ENCODE measurements at regions not wholly inside any gene's neighbourhood (a gene's known extent, or its start where the extent isn't known, plus 50 kb on each side); places are given as distances from the start of the nearest gene placed in this dataset.

- DNase-seq (ENCODE audit: low read depth in 2 of 2) = no peak
Measured at GRCh38 chr1:168387781-168388760, 107.4 kb downstream of the TBX19 start.

DNA sequence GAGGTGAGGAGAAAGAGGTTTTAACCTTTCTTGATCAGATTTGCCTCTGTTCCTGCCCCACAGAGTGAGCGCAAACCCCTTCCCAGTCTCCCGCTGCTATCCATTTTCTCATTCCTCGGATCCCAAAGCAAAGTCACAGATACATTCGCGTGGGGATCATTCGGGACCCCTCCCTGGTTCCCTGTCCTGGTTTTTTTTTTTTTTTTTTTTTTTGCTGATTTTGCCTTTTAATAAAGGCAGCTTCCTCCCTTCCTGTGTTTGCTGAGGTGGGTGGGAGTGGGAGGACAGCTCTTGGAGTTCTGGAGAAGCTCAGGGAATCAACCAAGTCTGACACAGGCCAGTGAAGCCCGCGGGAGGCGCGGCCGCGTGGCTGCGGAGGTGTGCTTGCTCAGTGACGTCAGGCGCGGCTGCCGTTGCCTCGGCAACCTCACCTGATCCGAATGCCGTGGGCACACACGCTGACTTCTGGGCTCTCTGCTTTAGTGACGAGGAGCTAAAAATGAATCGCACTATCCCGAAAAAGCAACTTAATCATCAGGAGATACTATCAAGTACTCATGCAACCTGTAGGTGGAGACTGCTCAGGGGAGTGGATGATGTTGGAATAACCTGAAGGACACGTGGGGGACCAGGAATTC, 106.4 kb downstream of the TBX19 start:
- DNase-seq (ENCODE audit: low read depth in 2 of 2) = peak; percentile 34 to 58

DNA sequence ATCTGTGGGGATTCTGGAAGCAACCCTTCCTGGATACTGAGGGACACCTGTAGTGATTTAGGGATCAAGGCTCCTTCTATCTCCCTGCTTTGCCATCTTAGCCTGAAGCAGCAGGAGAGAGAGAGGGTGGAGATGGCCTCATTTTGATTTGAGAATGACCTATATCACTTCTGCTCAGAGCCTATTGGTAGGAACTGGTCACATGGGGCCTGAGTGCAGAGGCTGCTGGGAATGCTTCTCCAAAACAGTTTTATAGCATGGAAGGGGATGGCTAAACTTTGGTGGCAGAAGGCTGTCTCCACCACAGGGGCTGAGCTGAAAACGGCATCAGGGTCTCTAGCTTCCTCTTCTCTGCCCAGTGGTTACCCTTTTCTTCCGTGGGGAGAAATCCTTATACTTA, 105.8 kb downstream of the TBX19 start:
- no peak for DNase-seq (ENCODE audit: low read depth in 2 of 2)

GRCh38 chr1:168381850-168382249, 101.2 kb downstream of the TBX19 start:
- DNase-seq (ENCODE audit: low read depth in 2 of 2) = no peak

DNA sequence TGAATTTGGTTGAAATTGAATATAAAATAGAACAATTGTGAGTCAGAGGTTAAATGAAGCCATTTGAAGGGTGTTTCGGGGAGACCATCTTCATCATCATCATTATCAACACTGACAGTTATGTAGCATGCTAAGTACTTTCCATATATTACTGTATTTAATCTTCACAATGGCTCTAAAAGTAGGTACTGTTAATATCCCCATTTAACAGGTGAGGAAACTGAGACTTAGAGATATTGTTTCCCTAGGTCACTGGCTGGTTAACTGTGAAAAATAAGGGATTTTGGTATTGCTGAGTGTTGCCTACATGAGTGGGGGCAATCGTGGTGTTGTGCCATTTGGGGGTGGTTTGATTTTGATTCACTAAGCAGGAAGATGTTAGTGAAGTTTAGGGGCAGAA, 100.3 kb downstream of the TBX19 start:
- DNase-seq (ENCODE audit: low read depth in 2 of 2) = no peak

DNA sequence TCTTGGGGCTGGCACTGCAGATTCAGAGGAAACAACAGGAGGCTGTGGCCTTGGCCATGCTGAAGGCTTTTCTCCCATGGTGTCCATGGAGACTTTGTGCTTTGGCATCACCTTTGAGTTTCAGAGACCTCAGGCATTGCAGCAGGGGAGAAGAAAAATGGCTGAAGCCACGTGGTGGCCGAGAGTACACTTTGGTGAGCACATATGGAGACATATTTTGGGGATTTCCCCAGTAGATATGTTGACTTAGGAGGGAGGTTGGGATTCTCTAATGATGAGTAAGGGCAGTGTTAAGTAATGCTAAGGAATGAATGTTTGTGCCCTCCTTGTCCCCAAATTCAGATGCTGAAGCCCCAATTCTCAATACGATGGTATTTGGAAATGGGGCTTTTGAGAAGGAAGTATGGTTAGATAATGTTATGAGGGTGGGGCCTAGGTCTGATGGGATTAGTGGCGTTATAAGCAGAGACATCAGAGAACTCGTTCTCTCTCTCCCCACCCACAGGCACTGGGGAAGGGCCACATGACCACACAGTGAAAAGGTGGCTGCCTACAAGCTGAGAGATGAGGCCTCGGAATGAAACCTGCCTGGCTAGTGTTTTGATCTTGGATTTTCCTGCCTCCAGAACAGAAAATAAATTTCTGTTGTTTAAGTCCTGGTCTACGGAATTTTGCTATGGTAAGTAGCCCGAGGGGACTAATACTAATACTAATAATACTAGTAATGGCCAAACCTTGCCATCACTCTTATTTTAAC, 98.6 kb downstream of the TBX19 start:
- no peak for DNase-seq (ENCODE audit: low read depth in 2 of 2)

GRCh38 chr1:168375566-168376300, 95.1 kb downstream of the TBX19 start:
- DNase-seq (ENCODE audit: low read depth in 2 of 2) = no peak

- DNase-seq (ENCODE audit: low read depth in 2 of 2) = no peak
Measured at GRCh38 chr1:168374566-168374965, 93.9 kb downstream of the TBX19 start.

GRCh38 chr1:168373869-168374268, 93.2 kb downstream of the TBX19 start:
- DNase-seq (ENCODE audit: low read depth in 2 of 2) = no peak

- DNase-seq (ENCODE audit: low read depth in 2 of 2) = no peak
Measured at GRCh38 chr1:168372861-168373371, 92.2 kb downstream of the TBX19 start.

DNA sequence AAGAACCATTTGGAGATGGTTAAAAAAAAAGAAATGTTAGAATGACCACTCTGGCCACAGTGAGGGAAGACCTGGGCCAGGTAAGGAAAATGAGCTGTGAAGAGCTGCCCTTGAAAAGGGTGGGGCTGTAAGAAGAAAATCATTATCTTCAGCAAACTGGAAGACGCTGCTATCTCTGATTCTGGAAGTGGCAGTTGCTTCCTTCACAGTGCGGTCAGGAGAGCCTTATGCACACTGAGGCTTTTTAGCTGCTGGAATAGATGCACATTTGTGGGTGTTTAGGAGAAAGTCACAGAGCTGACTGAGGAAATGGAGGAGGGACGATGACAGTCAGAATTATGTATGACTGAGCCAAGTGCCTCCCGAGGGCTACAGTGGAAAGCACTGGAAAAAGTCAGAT, 91.6 kb downstream of the TBX19 start:
- DNase-seq (ENCODE audit: low read depth in 2 of 2) = no peak

DNA sequence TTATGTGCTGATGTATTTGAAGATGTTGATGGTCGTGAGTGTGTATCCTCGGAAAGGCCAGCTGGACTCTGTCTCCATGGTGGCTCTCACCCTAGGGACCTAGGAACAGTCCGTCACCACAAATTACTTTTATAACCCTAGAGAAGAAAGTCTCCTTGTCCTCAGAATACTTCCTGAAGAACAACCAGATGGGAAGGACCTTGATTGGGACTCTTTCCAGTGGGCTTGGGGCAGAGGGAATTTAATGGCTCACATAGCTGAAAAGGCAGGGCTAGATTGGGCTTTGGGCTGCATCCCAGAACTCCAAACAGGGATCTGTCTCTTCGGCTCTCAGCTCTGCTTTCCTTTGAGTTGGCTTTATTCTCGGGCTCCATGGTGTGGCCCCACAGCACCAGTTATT, 90.8 kb downstream of the TBX19 start:
- DNase-seq (ENCODE audit: low read depth in 2 of 2) = no peak

GRCh38 chr1:168370586-168370985, 89.9 kb downstream of the TBX19 start:
- no peak for DNase-seq (ENCODE audit: low read depth in 2 of 2)

DNA sequence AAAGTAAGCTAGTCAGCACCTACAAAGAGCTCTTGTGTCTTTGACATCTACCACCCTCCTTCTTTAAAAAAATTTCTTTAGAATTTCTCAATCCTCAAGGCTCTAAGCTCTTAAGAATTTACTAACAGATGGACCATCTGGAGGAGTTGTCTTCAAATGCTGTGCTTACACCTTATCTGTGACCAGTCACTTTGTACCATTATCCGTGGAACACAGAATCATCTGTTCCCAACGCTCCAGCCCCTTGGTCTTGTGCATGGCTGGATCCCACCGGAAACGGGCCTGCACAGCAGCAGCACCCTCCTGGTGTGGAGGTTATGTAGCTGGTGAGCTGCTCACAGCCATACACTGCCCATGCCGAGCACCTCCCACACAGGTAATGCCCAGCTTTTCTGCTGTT, 89.0 kb downstream of the TBX19 start:
- DNase-seq (ENCODE audit: low read depth in 2 of 2) = no peak

DNA sequence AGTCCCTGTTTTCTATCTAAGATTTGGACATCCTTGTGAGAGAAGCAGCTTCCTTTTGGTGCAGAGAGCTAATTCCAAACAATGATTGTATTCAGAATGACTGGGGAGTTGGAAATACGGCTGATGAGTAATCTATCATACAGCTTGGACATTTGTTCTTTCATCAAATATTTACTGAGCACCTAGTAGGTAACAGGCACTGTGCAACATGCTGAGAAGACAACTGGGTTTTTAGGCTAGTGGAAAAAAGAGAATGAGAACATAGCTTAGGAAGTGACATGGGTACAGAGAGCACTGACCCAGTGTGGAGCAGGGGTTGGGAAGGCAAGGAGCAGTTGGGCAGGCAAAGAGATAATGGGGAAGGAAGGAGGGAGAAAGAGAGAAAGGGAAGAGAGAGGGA, 87.5 kb downstream of the TBX19 start:
- DNase-seq (ENCODE audit: low read depth in 2 of 2) = no peak

GRCh38 chr1:168365719-168366479, 85.2 kb downstream of the TBX19 start:
- no peak for DNase-seq (ENCODE audit: low read depth in 2 of 2)

All from stimulated activated CD4-positive, alpha-beta T cell treated with anti-CD3 and anti-CD28 coated beads, Interleukin-1b, Interleukin-23, amount 100 ng/mL, for 1 hour (primary cell).